Upper lobe of left lung (tissue), 4 donors: ENCODE measurements at regions not wholly inside any gene's neighbourhood (a gene's known extent, or its start where the extent isn't known, plus 50 kb on each side); places are given as distances from the start of the nearest gene placed in this dataset.

Source experiments
- POLR2A ChIP-seq, 4 donors: fragments of 450-650 bp; IDR thresholded peaks; one replicate each; pipeline ENCODE4 v1.5.1; 2016 to 2017; ENCODE audit warnings: antibody characterized with exemption in 4 of 4, mild to moderate bottlenecking in 2 of 4
- TF ChIP-seq, protein P1 (sequence below), 6 experiments: fragments of 450-650 bp in 4 of 6; fragments of 200-600 bp in 2 of 6; sonication (generic) in 2 of 6; IDR thresholded peaks; one replicate each; pipeline ENCODE4 v1.5.1; 2016 to 2019; ENCODE audit warnings: antibody characterized with exemption in 6 of 6

DNA sequence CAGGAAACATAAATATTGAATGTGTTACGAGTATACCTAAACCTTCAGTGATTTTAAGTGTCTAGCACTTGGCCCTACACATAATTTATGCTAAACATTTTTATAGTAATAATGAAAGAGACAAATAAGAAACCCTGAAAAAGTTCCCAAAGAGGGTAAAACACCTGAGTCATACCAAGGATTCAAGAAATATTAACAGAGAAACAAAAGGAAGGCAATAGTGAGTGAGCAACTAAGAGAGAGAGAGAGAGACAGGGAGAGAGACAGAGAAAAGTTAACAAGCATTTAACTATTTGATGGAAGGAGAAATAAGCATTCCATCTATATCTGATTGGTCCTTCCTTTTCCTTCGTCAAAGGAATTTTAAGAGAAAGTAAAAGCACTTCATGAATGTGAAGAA lies 743.6 kb upstream of the POU3F4 start:
- TF ChIP-seq, protein P1, sequence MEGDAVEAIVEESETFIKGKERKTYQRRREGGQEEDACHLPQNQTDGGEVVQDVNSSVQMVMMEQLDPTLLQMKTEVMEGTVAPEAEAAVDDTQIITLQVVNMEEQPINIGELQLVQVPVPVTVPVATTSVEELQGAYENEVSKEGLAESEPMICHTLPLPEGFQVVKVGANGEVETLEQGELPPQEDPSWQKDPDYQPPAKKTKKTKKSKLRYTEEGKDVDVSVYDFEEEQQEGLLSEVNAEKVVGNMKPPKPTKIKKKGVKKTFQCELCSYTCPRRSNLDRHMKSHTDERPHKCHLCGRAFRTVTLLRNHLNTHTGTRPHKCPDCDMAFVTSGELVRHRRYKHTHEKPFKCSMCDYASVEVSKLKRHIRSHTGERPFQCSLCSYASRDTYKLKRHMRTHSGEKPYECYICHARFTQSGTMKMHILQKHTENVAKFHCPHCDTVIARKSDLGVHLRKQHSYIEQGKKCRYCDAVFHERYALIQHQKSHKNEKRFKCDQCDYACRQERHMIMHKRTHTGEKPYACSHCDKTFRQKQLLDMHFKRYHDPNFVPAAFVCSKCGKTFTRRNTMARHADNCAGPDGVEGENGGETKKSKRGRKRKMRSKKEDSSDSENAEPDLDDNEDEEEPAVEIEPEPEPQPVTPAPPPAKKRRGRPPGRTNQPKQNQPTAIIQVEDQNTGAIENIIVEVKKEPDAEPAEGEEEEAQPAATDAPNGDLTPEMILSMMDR (IDR thresholded peaks at IDR 0.05) = no peak
- TF ChIP-seq POLR2A (IDR thresholded peaks at IDR 0.05) = no peak
